ENCODE measurements at regions not wholly inside any gene's neighbourhood (a gene's known extent, or its start where the extent isn't known, plus 50 kb on each side); places are given as distances from the start of the nearest gene placed in this dataset.
"Not testable (repeated sequence)": the region's sequence is repeated elsewhere in the genome, so short reads cannot be mapped to it uniquely, and the experiment has no call there.

DNA sequence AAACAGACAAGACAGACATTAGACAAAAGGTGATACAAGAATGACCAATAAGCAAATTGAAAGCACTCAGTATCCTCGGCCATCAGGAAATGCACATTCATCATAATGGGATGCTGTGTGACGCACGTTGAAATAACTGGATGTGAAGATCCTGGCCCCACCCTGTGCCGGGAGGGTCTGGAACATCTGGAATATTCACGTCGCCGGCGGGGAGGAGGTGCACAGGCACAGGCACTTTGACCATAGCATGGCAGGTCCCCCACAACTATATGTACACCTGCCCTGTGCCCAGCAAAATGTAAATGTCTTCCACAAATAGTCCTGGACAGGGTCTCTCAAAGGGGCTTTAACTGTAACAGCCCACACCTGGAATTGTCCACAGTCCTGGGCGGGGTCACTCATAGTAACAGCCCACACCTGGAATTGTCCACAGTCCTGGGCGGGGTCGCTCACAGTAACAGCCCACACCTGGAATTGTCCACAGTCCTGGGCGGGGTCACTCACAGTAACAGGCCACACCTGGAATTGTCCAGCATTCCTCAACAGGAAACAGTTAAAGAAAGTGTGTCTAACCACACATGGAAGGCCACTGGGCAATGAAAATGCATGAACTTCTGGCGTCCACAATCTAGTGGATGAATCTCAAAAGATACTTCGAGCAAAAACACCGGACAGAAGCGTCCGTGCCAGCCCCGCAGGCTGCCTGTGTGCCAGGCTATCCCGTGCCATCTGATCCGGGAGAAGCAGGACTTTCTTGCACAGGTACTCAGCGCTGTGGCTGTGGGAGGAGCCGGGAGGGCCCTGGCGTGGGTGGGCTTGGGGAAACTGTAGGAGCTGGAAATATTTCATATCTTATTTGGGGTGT is 113.4 kb downstream of the RTP5 start:
- no peak for DNase-seq (ENCODE audit: low read depth)
- TF ChIP-seq, protein P1, sequence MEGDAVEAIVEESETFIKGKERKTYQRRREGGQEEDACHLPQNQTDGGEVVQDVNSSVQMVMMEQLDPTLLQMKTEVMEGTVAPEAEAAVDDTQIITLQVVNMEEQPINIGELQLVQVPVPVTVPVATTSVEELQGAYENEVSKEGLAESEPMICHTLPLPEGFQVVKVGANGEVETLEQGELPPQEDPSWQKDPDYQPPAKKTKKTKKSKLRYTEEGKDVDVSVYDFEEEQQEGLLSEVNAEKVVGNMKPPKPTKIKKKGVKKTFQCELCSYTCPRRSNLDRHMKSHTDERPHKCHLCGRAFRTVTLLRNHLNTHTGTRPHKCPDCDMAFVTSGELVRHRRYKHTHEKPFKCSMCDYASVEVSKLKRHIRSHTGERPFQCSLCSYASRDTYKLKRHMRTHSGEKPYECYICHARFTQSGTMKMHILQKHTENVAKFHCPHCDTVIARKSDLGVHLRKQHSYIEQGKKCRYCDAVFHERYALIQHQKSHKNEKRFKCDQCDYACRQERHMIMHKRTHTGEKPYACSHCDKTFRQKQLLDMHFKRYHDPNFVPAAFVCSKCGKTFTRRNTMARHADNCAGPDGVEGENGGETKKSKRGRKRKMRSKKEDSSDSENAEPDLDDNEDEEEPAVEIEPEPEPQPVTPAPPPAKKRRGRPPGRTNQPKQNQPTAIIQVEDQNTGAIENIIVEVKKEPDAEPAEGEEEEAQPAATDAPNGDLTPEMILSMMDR (conservative IDR thresholded peaks at IDR 0.05; ENCODE audit: low read depth, low read length): no peak
- H3K4me3 ChIP-seq (ENCODE audit: low read depth, low read length): no peak overlapping the region

DNA sequence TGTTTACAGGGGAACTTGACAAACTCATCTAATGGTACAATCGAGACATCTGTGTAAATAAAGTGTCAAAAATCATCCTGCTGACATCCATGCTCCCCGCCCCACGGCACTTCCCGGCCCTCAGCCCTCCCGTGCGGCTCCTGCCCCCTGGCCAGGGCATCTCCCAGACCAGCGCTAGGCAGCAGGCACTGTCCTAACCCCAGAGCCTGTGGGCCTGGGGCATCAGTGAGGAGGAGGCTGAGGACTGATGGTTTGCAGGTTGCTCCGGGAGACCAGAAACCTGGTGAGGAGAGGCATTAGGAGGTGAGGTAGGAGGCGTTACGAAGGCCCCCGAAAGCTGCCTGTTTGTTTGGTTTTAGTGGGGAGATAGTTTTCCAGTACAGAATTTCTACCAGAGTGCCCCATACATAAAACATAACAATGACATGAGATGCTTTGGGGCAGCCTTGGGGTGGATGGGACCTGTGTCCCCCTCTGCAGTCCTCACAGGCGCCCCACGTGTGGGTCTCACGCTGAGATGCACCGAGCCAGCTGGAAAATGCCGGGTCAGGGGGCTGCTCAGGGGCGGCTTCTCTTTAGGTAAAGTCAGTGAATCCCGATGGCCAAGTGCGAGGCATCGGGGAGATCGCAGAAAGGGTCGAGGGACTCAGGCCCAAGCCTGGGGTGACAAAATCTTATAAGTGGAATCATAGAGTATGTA is 114.2 kb downstream of the RTP5 start:
- no peak for DNase-seq (ENCODE audit: low read depth)
- H3K4me3 ChIP-seq (ENCODE audit: low read depth, low read length): no peak overlapping the region
- TF ChIP-seq, protein P1 (conservative IDR thresholded peaks at IDR 0.05; ENCODE audit: low read depth, low read length): no peak

DNA sequence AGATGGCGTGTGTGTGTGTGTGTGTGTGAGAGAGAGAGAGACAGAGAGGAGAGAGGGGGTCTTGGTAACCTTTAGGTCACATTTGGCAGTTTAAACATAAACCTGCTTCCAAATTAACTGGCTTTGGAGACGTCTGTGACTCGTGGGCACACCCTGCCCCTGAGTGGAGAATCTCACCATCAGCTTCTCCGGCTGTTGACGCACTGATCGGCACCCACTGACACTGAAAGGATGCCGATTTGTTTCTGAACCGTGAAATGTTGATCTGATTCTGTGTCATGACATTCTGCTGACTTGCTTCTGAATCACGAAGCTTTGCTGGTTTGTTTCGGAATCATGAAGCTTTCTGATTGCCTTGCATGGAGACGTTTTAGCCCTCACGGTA is 114.7 kb downstream of the RTP5 start:
- H3K4me3 ChIP-seq (ENCODE audit: low read depth, low read length): no peak overlapping the region
- no peak for DNase-seq (ENCODE audit: low read depth)
- TF ChIP-seq, protein P1 (conservative IDR thresholded peaks at IDR 0.05; ENCODE audit: low read depth, low read length): no peak

DNA sequence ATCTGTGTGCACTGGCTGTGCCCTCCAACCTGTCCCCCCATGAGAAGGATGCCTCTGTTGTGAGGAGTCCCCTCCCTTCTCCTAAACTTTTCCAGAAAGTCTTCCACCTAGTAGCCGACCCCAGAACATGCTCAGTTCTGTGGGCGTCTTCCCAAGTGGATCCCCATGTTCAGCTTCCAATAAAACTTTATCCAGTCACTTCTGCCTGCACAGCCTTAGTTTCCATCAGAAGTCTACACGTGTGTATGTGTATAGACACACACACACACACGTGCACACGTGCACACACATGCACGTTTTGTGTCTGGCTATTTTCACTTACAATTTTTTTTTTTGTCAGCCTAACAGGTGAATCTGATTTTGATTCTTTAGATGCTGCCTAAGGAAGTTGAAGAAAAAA is 115.1 kb downstream of the RTP5 start:
- H3K4me3 ChIP-seq (ENCODE audit: low read depth, low read length): no peak overlapping the region
- TF ChIP-seq, protein P1 (conservative IDR thresholded peaks at IDR 0.05; ENCODE audit: low read depth, low read length): no peak
- DNase-seq (ENCODE audit: low read depth): no peak

DNA sequence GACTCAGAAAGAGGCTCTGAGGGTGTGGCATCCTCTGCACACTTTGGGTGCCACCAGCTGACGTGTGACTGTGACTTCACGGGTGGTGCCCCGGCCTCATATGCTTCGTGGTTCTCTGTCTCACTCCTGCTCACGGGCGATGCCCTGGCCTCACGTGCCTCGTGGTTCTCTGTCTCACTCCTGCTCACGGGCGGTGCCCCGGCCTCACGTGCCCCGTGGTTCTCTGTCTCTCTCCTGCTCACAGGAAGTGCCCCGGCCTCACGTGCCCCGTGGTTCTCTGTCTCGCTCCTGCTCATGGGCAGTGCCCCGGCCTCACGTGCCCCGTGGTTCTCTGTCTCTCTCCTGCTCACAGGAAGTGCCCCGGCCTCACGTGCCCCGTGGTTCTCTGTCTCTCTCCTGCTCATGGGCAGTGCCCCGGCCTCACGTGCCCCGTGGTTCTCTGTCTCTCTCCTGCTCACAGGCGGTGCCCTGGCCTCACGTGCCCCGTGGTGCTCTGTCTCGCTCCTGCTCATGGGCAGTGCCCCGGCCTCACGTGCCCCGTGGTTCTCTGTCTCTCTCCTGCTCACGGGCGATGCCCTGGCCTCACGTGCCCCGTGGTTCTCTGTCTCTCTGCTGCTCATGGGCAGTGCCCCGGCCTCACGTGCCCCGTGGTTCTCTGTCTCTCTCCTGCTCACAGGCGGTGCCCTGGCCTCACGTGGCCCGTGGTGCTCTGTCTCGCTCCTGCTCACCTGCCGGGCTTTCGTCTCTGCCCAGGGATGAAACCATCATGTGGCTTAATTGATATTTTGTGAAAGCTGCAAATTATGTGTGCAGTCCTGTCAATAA is 115.8 kb downstream of the RTP5 start:
- not testable (repeated sequence) for DNase-seq (ENCODE audit: low read depth); H3K4me3 ChIP-seq (ENCODE audit: low read depth, low read length)

DNA sequence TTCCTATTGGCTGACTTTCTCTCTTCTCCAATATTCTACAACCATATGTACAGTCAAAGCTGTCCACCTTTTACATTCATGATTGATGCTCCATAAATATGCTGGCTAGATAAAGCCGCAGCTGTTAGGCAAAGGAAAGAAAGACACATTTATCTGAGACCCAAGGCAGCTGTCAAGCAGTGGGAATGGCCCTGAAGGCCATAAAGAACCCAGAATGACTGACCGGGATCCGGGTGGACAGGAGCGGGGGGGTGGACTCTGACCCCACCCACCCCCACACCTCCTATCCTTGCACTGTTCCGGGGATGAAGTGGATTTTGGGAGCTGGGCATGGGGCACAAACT is 116.4 kb downstream of the RTP5 start:
- H3K4me3 ChIP-seq (ENCODE audit: low read depth, low read length): no peak overlapping the region
- TF ChIP-seq, protein P1 (conservative IDR thresholded peaks at IDR 0.05; ENCODE audit: low read depth, low read length): no peak
- no peak for DNase-seq (ENCODE audit: low read depth)

Data from choroid plexus epithelial cell (primary cell).